ENCODE measurements at regions not wholly inside any gene's neighbourhood (a gene's known extent, or its start where the extent isn't known, plus 50 kb on each side); places are given as distances from the start of the nearest gene placed in this dataset.

- TF ChIP-seq, protein P1, sequence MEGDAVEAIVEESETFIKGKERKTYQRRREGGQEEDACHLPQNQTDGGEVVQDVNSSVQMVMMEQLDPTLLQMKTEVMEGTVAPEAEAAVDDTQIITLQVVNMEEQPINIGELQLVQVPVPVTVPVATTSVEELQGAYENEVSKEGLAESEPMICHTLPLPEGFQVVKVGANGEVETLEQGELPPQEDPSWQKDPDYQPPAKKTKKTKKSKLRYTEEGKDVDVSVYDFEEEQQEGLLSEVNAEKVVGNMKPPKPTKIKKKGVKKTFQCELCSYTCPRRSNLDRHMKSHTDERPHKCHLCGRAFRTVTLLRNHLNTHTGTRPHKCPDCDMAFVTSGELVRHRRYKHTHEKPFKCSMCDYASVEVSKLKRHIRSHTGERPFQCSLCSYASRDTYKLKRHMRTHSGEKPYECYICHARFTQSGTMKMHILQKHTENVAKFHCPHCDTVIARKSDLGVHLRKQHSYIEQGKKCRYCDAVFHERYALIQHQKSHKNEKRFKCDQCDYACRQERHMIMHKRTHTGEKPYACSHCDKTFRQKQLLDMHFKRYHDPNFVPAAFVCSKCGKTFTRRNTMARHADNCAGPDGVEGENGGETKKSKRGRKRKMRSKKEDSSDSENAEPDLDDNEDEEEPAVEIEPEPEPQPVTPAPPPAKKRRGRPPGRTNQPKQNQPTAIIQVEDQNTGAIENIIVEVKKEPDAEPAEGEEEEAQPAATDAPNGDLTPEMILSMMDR (IDR thresholded peaks at IDR 0.05; ENCODE audit: low read depth, low read length, poor library complexity, severe bottlenecking) = no peak
- TF ChIP-seq EZH2phosphoT487 (IDR thresholded peaks at IDR 0.05; ENCODE audit: borderline replicate concordance, low read length) = no peak
These were observed 433.3 kb upstream of the TCF4 start for GRCh38 chr18:56021136-56021808.
